Dendritic cell treated with granulocyte-macrophage colony-stimulating factor and Interleukin-4, amounts not matched to agents 40 ng/mL and 50 ng/mL, for 4 days (primary cell): ENCODE measurements at regions not wholly inside any gene's neighbourhood (a gene's known extent, or its start where the extent isn't known, plus 50 kb on each side); places are given as distances from the start of the nearest gene placed in this dataset.

Experiments
- H3K27ac Mint-ChIP-seq: one replicate; pipeline ENCODE4 v1.8.0; 2022; ENCODE audit warnings: mild to moderate bottlenecking, mixed read lengths
- H3K27me3 Mint-ChIP-seq: one replicate; pipeline ENCODE4 v1.8.0; 2022; ENCODE audit warnings: mild to moderate bottlenecking, mixed read lengths
- H3K36me3 Mint-ChIP-seq: one replicate; pipeline ENCODE4 v1.8.0; 2022; ENCODE audit warnings: low read depth, mixed read lengths
- H3K4me1 Mint-ChIP-seq: one replicate; pipeline ENCODE4 v1.8.0; 2022; ENCODE audit warnings: low read depth, mixed read lengths
- H3K4me3 Mint-ChIP-seq: one replicate; pipeline ENCODE4 v1.8.0; 2022; ENCODE audit warnings: mild to moderate bottlenecking, moderate library complexity, mixed read lengths
- H3K9me3 Mint-ChIP-seq: one replicate; pipeline ENCODE4 v1.8.0; 2022; ENCODE audit warnings: mixed read lengths
- intact Hi-C: fragments of 100-400 bp; cut with micrococcal nuclease; formaldehyde crosslinking; loops from one replicate; pipeline ENCODE4 v1.15.0; 2022

GRCh38 chr4:79034544-79034943 is 95.3 kb upstream of the PAQR3 start:
- no peaks in the 10 kb centered on the region for H3K9me3 Mint-ChIP-seq
- no peaks in the 10 kb centered on the region for H3K4me1 Mint-ChIP-seq
- intact Hi-C loops = no loop called here
- no peaks in the 10 kb centered on the region for H3K27me3 Mint-ChIP-seq
- no peak overlapping the region for H3K4me3 Mint-ChIP-seq
- H3K27ac Mint-ChIP-seq = no peak overlapping the region
- no peaks in the 10 kb centered on the region for H3K36me3 Mint-ChIP-seq

- intact Hi-C loops = no loop called here
- Mint-ChIP-seq H3K36me3 (no peaks in the 10 kb centered on the region), H3K27ac (no peak overlapping the region), H3K27me3 (no peaks in the 10 kb centered on the region), H3K9me3 (no peaks in the 10 kb centered on the region), H3K4me3 (no peak overlapping the region), H3K4me1 (no peaks in the 10 kb centered on the region)
These were observed 91.7 kb upstream of the PAQR3 start for GRCh38 chr4:79030973-79031372.

DNA sequence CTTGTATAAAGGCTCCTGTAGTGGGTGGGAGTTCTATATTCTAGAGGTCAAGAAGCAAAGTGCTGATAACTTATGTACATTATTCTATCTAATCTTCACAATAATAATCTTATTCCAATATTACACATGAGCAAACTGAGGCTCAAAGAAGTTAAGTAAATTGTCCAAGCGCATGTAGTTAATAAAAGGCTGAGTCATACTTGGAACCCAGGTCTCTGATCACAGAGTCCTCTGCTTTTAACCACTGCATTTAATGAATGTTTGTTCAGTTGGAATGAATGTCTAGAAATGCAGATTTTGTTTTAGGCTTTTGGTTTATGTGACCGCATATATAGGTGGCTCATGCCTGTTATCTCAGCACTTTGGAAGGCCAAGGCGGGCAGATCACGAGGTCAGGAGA is 88.4 kb upstream of the PAQR3 start:
- H3K9me3 Mint-ChIP-seq = no peaks in the 10 kb centered on the region
- H3K4me3 Mint-ChIP-seq = no peak overlapping the region
- no peaks in the 10 kb centered on the region for H3K36me3 Mint-ChIP-seq
- no peaks in the 10 kb centered on the region for H3K4me1 Mint-ChIP-seq
- intact Hi-C loops = no loop called here
- no peak overlapping the region for H3K27ac Mint-ChIP-seq
- H3K27me3 Mint-ChIP-seq = no peaks in the 10 kb centered on the region

DNA sequence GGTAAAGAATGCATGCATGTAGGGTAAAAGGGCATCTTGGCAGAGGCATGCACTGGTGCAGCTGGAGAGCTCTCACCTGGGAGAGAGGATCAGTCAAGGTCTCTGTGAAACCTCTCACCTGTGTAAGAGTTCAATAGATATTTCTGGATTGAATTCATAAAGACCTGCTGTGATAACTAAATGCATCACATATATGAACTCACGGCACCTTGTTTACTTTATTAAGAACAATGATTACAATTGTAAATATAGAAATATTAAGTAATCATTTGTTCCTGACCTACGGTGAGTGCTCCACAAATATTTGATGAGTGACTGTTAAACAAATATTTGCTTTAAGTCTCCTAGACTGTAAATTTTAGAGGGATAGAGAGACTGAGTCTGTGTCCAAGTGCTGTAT is 85.9 kb upstream of the PAQR3 start:
- H3K27ac Mint-ChIP-seq = no peak overlapping the region
- H3K36me3 Mint-ChIP-seq = no peaks in the 10 kb centered on the region
- no peaks in the 10 kb centered on the region for H3K27me3 Mint-ChIP-seq
- H3K4me1 Mint-ChIP-seq = no peaks in the 10 kb centered on the region
- H3K4me3 Mint-ChIP-seq = no peak overlapping the region
- intact Hi-C loops = no loop called here
- no peaks in the 10 kb centered on the region for H3K9me3 Mint-ChIP-seq

- intact Hi-C loops = no loop called here
- Mint-ChIP-seq H3K27ac (no peak overlapping the region), H3K36me3 (no peaks in the 10 kb centered on the region), H3K4me3 (no peak overlapping the region), H3K4me1 (no peaks in the 10 kb centered on the region), H3K9me3 (no peaks in the 10 kb centered on the region), H3K27me3 (no peaks in the 10 kb centered on the region)
These were observed 84.8 kb upstream of the PAQR3 start for GRCh38 chr4:79023799-79024770.

- no peaks in the 10 kb centered on the region for H3K27me3 Mint-ChIP-seq
- H3K9me3 Mint-ChIP-seq = no peaks in the 10 kb centered on the region
- H3K27ac Mint-ChIP-seq = no peak overlapping the region
- intact Hi-C loops = no loop called here
- H3K4me1 Mint-ChIP-seq = no peaks in the 10 kb centered on the region
- H3K4me3 Mint-ChIP-seq = no peak overlapping the region
- no peaks in the 10 kb centered on the region for H3K36me3 Mint-ChIP-seq
These were observed 83.3 kb upstream of the PAQR3 start for GRCh38 chr4:79022529-79022928.

DNA sequence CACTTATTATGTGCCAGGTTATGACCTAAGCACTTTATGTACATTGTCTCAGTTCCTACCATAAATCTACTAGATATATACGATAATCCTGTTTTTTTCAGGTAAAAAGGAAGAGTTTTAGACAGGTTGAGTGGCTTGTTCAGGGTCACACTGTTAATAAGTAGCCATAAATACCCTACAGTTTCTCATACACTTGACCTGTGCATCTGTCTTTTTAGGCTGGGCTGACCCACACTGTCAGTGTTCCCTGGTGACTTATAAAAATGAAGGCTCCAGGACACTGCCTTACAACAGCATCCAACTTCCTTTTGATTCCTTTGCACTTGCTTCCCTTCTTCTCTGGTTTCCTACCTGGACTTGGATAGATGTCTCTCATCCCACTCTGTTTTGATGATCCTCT is 78.2 kb upstream of the PAQR3 start:
- no peaks in the 10 kb centered on the region for H3K27me3 Mint-ChIP-seq
- no peak overlapping the region for H3K4me3 Mint-ChIP-seq
- H3K27ac Mint-ChIP-seq = no peak overlapping the region
- H3K9me3 Mint-ChIP-seq = no peaks in the 10 kb centered on the region
- no peaks in the 10 kb centered on the region for H3K36me3 Mint-ChIP-seq
- H3K4me1 Mint-ChIP-seq = no peaks in the 10 kb centered on the region
- intact Hi-C loops = no loop called here

DNA sequence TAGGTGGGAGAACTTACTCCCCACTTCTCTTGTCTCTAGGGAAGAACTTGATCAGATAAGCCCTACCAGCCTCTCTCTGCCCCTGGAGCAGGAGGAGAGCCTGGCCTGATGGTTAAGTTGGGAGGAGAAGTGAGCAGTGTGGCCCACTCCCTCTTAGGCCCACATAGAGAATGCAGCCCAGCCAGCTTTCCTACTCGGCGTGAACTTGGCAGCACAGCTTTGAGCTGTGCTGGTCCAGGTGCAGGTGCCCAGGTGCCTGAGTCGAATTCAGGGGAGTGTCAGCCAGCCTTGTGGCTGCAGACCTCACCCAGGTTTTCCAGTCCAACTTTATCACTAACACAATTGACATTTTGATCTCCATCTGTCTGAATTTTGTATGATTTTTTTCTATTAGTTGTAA is 77.6 kb upstream of the PAQR3 start:
- Mint-ChIP-seq H3K27me3 (no peaks in the 10 kb centered on the region), H3K36me3 (no peaks in the 10 kb centered on the region), H3K4me1 (no peaks in the 10 kb centered on the region), H3K9me3 (no peaks in the 10 kb centered on the region), H3K27ac (no peak overlapping the region), H3K4me3 (no peak overlapping the region)
- intact Hi-C loops = no loop called here

DNA sequence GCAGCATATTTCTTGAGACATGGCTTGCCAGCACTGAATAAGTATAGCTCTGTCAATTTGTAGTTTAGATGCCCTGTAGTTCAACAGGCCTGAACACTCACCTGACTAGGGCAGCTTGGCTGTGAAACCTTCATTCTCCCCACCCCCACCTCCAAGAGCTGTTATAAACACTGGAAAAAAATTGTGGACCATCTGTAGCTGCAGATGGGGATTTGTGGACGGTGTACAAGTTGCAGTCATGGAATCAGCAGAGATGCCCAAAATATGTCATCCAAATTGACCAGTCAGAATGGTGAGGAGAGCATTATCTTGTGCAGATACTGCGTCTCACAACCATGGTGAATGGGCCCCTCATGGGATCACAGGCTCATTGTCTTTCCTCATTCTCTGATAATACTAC is 76.2 kb upstream of the PAQR3 start:
- Mint-ChIP-seq H3K27me3 (no peaks in the 10 kb centered on the region), H3K9me3 (no peaks in the 10 kb centered on the region), H3K4me1 (no peaks in the 10 kb centered on the region), H3K4me3 (no peak overlapping the region), H3K36me3 (no peaks in the 10 kb centered on the region), H3K27ac (no peak overlapping the region)
- intact Hi-C loops = no loop called here

GRCh38 chr4:79014230-79014629 is 75.0 kb upstream of the PAQR3 start:
- intact Hi-C loops = no loop called here
- no peaks in the 10 kb centered on the region for H3K4me1 Mint-ChIP-seq
- no peak overlapping the region for H3K27ac Mint-ChIP-seq
- H3K27me3 Mint-ChIP-seq = no peaks in the 10 kb centered on the region
- no peak overlapping the region for H3K4me3 Mint-ChIP-seq
- no peaks in the 10 kb centered on the region for H3K9me3 Mint-ChIP-seq
- no peaks in the 10 kb centered on the region for H3K36me3 Mint-ChIP-seq

GRCh38 chr4:79013756-79014155 is 74.5 kb upstream of the PAQR3 start:
- Mint-ChIP-seq H3K27me3 (no peaks in the 10 kb centered on the region), H3K27ac (no peak overlapping the region), H3K4me1 (no peaks in the 10 kb centered on the region), H3K9me3 (no peaks in the 10 kb centered on the region), H3K36me3 (no peaks in the 10 kb centered on the region), H3K4me3 (no peak overlapping the region)
- intact Hi-C loops = no loop called here

GRCh38 chr4:78990938-78991810 is 51.9 kb upstream of the PAQR3 start:
- H3K27me3 Mint-ChIP-seq = no peaks in the 10 kb centered on the region
- no peaks in the 10 kb centered on the region for H3K9me3 Mint-ChIP-seq
- H3K36me3 Mint-ChIP-seq = no peaks in the 10 kb centered on the region
- H3K27ac Mint-ChIP-seq = no peak overlapping the region
- H3K4me3 Mint-ChIP-seq = no peak overlapping the region
- intact Hi-C loops = no loop called here
- no peaks in the 10 kb centered on the region for H3K4me1 Mint-ChIP-seq

- intact Hi-C loops = no loop called here
- Mint-ChIP-seq H3K36me3 (no peaks in the 10 kb centered on the region), H3K4me1 (no peaks in the 10 kb centered on the region), H3K27ac (no peak overlapping the region), H3K4me3 (no peak overlapping the region), H3K9me3 (no peaks in the 10 kb centered on the region), H3K27me3 (no peaks in the 10 kb centered on the region)
These were observed 50.5 kb upstream of the PAQR3 start for GRCh38 chr4:78989697-78990270.
